Sigmoid colon (tissue), 6 donors: ENCODE measurements at regions not wholly inside any gene's neighbourhood (a gene's known extent, or its start where the extent isn't known, plus 50 kb on each side); places are given as distances from the start of the nearest gene placed in this dataset.

Source experiments
- DNase-seq: peaks from one replicate; pipeline ENCODE4 v3.0.0-alpha.2; 2019
- H3K27ac ChIP-seq, 4 donors: fragments of 200-600 bp; sonication (generic); one replicate each; pipeline ENCODE4 v1.5.1; 2016 to 2019; ENCODE audit warnings: mild to moderate bottlenecking in 1 of 4
- H3K27me3 ChIP-seq, 3 donors: fragments of 200-600 bp; sonication (generic); one replicate each; pipeline ENCODE4 v1.5.1; 2019; ENCODE audit warnings: mild to moderate bottlenecking in 1 of 3
- H3K36me3 ChIP-seq, 4 donors: fragments of 200-600 bp; sonication (generic); one replicate each; pipeline ENCODE4 v1.5.1; 2016 to 2019
- H3K4me1 ChIP-seq, 4 donors: fragments of 200-600 bp; sonication (generic); one replicate each; pipeline ENCODE4 v1.5.1; 2017 to 2019
- H3K4me3 ChIP-seq, 4 donors: fragments of 200-600 bp; sonication (generic); one replicate each; pipeline ENCODE4 v1.5.1; 2017 to 2019; ENCODE audit warnings: mild to moderate bottlenecking in 2 of 4, moderate library complexity in 1 of 4
- H3K9me3 ChIP-seq, 4 donors: fragments of 200-600 bp in 3 of 4; sonication (generic) in 3 of 4; one replicate each; pipeline versions ENCODE4 v1.5.1 to v1.6.1; 2013 to 2019
- CTCF ChIP-seq, 4 experiments: fragments of 450-650 bp in 3 of 4; fragments of 200-600 bp in 1 of 4; IDR thresholded peaks; one replicate each; pipeline ENCODE4 v1.5.1; 2016 to 2019; ENCODE audit warnings: antibody characterized with exemption in 4 of 4, mild to moderate bottlenecking in 3 of 4, moderate library complexity in 2 of 4
- EP300 ChIP-seq, 4 donors: sonication (generic); formaldehyde crosslinking; IDR thresholded peaks; one replicate each; pipeline ENCODE4 v1.6.1; 2017; ENCODE audit warnings: antibody characterized with exemption in 4 of 4
- POLR2A ChIP-seq, 2 donors: fragments of 450-650 bp; IDR thresholded peaks; one replicate each; pipeline ENCODE4 v1.6.1; 2016; ENCODE audit warnings: antibody characterized with exemption in 2 of 2, mild to moderate bottlenecking in 2 of 2, moderate library complexity in 2 of 2
- POLR2AphosphoS5 ChIP-seq, 4 donors: sonication (generic); formaldehyde crosslinking; IDR thresholded peaks; one replicate each; pipeline ENCODE4 v1.6.1; 2017; ENCODE audit warnings: antibody characterized with exemption in 4 of 4
- WGBS, 2 donors: extraction: QIAGEN DNeasy Blood & Tissue Kit; methylation state at CpG; one replicate each; pipeline ENCODE4 v1.1.7; 2013; 5-methylcytosine and 5-hydroxymethylcytosine counted together
- intact Hi-C: fragments of 100-400 bp; cut with DNase I; formaldehyde crosslinking; loops from one replicate; pipeline ENCODE4 v1.15.1; 2023
- donor health status: healthy with polysubstance abuse.
- donor health status: healthy.

GRCh38 chr13:85212692-85213091 lies 586.5 kb downstream of the SLITRK6 start:
- intact Hi-C loops, result no loop called here
- Histone ChIP-seq H3K27ac (no peak overlapping the region), H3K9me3 (peaks cover 0 to 1% (median 0%) of the 10 kb centered on the region in 4 donors), H3K27me3 (no peaks in the 10 kb centered on the region), H3K36me3 (no peaks in the 10 kb centered on the region), H3K4me3 (no peak overlapping the region), H3K4me1 (no peaks in the 10 kb centered on the region)
- no peak for DNase-seq
- WGBS, 2 donors, result 90 to 91% methylated on average over 2 of the region's 2 CpGs
- TF ChIP-seq EP300 (IDR thresholded peaks at IDR 0.05) (no peak), POLR2AphosphoS5 (IDR thresholded peaks at IDR 0.05) (no peak), POLR2A (IDR thresholded peaks at IDR 0.05) (no peak), CTCF (IDR thresholded peaks at IDR 0.05) (no peak)

GRCh38 chr13:85204668-85205344 lies 594.4 kb downstream of the SLITRK6 start:
- WGBS, 2 donors, result 88% methylated on average over 53 of the region's 53 CpGs
- TF ChIP-seq CTCF (IDR thresholded peaks at IDR 0.05) (no peak), POLR2A (IDR thresholded peaks at IDR 0.05) (no peak), POLR2AphosphoS5 (IDR thresholded peaks at IDR 0.05) (no peak), EP300 (IDR thresholded peaks at IDR 0.05) (no peak)
- no peaks in the 10 kb centered on the region for H3K36me3 ChIP-seq
- no peak for DNase-seq
- H3K27me3 ChIP-seq, result no peaks in the 10 kb centered on the region
- intact Hi-C loops, result no loop called here
- H3K27ac ChIP-seq, result no peak overlapping the region
- no peak overlapping the region for H3K4me3 ChIP-seq
- H3K4me1 ChIP-seq, result no peaks in the 10 kb centered on the region
- H3K9me3 ChIP-seq, result peaks cover 0 to 8% (median 4%) of the 10 kb centered on the region in 4 donors

- Histone ChIP-seq H3K9me3 (peaks cover 0 to 4% (median 0%) of the 10 kb centered on the region in 4 donors), H3K36me3 (no peaks in the 10 kb centered on the region), H3K27me3 (no peaks in the 10 kb centered on the region), H3K27ac (no peak overlapping the region), H3K4me3 (no peak overlapping the region), H3K4me1 (no peaks in the 10 kb centered on the region)
- no peak for TF ChIP-seq EP300 (IDR thresholded peaks at IDR 0.05)
- TF ChIP-seq POLR2A (IDR thresholded peaks at IDR 0.05), result no peak
- TF ChIP-seq CTCF (IDR thresholded peaks at IDR 0.05), result no peak
- TF ChIP-seq POLR2AphosphoS5 (IDR thresholded peaks at IDR 0.05), result no peak
- intact Hi-C loops, result no loop called here
- WGBS, 2 donors, result 57 to 83% methylated on average over 1 of the region's 1 CpG
- no peak for DNase-seq
These were observed 601.8 kb downstream of the SLITRK6 start for GRCh38 chr13:85197431-85197830.

GRCh38 chr13:85194482-85194881 lies 604.7 kb downstream of the SLITRK6 start:
- H3K27ac ChIP-seq, result no peak overlapping the region
- no peaks in the 10 kb centered on the region for H3K36me3 ChIP-seq
- no peak for DNase-seq
- no peak for TF ChIP-seq EP300 (IDR thresholded peaks at IDR 0.05)
- no peak for TF ChIP-seq POLR2AphosphoS5 (IDR thresholded peaks at IDR 0.05)
- TF ChIP-seq POLR2A (IDR thresholded peaks at IDR 0.05), result no peak
- no peak for TF ChIP-seq CTCF (IDR thresholded peaks at IDR 0.05)
- H3K4me1 ChIP-seq, result no peaks in the 10 kb centered on the region
- intact Hi-C loops, result no loop called here
- no peaks in the 10 kb centered on the region for H3K27me3 ChIP-seq
- no peaks in the 10 kb centered on the region for H3K9me3 ChIP-seq
- no peak overlapping the region for H3K4me3 ChIP-seq
